Astrocyte of the cerebellum (primary cell): ENCODE measurements at regions not wholly inside any gene's neighbourhood (a gene's known extent, or its start where the extent isn't known, plus 50 kb on each side); places are given as distances from the start of the nearest gene placed in this dataset.

Source experiments
- DNase-seq: peaks from one replicate; pipeline ENCODE4 v3.0.0-alpha.2; 2011; ENCODE audit warnings: low read depth
- H3K4me3 ChIP-seq: 2 replicates; pipeline ENCODE4 v1.5.1; 2011; ENCODE audit warnings: mild to moderate bottlenecking, low read depth, low read length, moderate library complexity
- in situ Hi-C: cut with HindIII; loops from 2 replicates; pipeline ENCODE4 v1.10.0; 2017; ENCODE audit warnings: low sequenced_read_pairs
- TF ChIP-seq, protein P1 (sequence below): IDR thresholded peaks from 2 replicates; pipeline ENCODE4 v1.5.1; 2012; ENCODE audit warnings: low read length, low read depth, moderate library complexity, mild to moderate bottlenecking; ENCODE audit errors: missing control alignments

DNA sequence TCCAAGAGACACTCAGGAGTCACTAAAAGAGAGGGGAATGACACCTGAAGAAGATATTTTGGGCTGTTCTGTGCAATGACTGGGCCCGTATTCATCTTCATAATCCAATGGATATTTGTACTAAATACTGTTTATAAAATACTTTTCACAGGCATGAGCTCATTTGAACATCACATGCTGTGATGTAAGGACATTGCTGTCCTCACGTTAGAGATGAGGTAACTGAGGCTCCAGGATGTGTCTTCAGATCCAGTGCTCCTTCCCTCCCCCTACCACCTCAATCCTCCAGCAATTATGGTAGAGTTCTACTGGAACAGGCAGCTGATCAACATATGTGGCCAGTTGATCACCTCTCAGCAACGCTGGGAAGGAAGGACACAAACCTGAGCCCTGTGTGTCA, 139.4 kb upstream of the OSMR start:
- TF ChIP-seq, protein P1, sequence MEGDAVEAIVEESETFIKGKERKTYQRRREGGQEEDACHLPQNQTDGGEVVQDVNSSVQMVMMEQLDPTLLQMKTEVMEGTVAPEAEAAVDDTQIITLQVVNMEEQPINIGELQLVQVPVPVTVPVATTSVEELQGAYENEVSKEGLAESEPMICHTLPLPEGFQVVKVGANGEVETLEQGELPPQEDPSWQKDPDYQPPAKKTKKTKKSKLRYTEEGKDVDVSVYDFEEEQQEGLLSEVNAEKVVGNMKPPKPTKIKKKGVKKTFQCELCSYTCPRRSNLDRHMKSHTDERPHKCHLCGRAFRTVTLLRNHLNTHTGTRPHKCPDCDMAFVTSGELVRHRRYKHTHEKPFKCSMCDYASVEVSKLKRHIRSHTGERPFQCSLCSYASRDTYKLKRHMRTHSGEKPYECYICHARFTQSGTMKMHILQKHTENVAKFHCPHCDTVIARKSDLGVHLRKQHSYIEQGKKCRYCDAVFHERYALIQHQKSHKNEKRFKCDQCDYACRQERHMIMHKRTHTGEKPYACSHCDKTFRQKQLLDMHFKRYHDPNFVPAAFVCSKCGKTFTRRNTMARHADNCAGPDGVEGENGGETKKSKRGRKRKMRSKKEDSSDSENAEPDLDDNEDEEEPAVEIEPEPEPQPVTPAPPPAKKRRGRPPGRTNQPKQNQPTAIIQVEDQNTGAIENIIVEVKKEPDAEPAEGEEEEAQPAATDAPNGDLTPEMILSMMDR: no peak
- DNase-seq: no peak
- H3K4me3 ChIP-seq: no peak overlapping the region
- in situ Hi-C loops: no loop called here

DNA sequence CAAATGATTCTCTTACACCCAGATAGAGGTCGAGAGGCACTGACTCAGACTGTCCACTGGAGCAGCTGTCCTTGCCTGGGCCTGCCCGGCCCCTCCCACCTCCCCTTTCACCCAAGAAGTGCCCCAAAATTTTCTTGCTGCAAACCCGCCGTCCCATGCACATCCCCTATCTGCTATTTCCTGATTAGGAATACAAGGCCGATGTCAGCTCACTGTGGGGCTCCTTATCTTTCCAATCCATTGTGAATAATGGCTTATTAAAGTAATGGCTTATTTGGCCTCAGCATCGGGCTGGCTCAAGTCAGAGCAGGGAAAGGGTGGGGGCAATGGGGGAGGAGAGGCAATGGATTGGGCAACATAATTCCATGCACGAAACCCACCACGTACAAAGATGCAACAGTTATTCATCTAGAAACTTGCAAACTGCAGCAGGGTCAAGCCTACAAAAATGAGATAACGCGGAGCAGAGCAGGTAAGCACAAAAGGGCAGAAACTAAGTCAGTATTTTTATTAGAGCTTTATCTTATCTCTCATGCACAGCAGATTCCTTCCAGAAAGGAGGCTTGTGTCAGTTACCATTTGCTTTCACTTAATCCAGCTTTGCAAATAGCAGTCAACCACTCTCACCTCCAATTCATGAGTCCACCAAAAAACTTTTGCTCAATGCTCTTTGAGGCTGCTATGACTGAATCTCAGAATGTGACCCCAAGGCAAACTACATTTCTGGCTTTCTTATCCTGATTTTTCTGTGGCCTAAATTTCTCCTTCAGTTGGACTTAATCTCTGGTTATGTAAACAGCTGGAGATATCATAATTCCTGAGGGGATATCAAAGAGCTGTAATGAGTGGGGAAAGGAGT, 138.2 kb upstream of the OSMR start:
- no peak for DNase-seq
- TF ChIP-seq, protein P1: no peak
- H3K4me3 ChIP-seq: no peak overlapping the region
- in situ Hi-C loops: no loop called here

DNA sequence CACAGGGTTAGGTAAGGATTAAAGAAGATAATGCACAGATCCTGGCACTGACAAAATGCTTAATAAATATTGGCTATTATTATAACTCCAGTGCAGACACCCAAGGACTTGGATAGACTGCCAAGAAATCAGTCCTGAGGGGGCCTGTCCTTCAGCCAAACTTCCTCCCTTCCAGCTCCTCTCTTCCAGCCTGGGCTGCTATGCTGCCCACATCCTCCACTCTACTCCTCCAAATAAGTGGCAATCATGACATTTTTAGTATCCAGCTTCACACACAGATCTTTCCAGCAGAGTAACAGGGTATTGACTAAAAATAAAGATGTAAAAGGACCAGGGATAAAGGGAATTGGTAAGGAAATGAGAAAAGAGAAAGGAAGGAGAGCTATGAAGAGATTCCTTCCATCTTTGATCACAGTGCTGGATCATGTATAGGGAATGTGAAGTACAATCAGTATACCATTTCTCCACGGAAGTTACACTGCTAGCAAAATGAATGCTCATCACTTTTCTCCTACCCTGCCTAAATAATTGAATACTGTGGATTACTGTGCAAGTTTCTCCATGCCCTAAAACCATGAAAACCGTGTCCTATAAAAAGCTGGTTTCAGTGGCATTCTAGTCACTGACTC, 136.0 kb upstream of the OSMR start:
- in situ Hi-C loops: no loop called here
- TF ChIP-seq, protein P1: no peak
- DNase-seq: no peak
- H3K4me3 ChIP-seq: no peak overlapping the region

DNA sequence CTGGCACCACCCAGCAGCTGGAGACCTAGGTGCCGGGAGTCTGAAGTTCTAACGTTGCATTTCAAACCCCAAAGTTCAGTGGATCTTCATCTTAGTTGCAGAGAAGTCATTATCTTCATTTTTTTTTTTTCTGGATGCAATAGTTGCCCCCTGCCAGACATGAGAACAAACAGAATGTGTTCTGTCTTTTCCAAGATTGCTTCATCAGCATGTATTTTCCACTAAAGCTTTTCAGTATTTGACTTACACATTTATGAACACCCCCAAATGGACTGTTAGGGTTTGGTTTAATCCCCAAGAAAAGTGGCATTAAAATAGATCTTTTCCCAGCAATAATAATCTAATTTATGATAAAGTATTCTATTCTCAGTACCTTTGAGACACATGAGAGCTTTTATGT, 135.2 kb upstream of the OSMR start:
- no peak for DNase-seq
- H3K4me3 ChIP-seq: no peak overlapping the region
- TF ChIP-seq, protein P1: no peak
- in situ Hi-C loops: no loop called here

DNA sequence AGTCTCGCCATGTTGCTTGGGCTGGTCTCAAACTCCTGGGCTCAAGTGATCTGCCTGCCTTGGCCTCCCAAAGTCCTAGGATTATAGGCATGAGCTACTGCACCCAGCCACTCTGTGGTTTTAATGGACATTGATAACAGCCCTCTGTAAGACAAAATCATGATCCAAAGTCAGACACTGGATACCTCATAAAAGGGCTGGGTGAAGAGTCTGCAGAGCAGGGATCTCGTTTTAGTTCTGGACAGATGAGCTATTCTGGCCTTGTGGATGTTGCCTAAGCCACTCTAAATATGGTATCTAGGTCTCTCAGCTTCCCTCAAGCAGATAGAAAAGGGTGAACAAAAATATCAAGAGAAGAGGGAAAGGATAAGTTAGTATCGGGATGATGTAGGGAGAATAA, 133.4 kb upstream of the OSMR start:
- in situ Hi-C loops: no loop called here
- TF ChIP-seq, protein P1: no peak
- no peak overlapping the region for H3K4me3 ChIP-seq
- no peak for DNase-seq

DNA sequence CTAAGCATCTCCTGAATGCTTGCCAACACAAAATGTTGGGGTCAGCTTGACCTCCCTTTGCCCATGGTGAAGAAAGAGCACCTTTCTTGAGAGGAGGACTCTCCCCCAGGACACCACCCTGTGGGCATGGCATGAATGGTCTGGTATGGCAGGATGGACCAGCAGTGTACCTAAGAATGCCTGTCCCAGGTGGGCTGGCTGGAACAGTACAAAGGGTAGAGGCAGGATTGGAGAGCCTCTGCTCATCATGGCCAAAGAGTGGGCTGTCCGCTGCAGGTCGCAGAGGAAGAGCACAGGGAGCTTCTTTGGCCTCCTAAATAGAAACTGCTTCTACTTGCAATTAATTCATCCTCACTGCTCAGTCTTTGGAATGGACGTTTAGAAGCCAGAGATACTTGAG, 131.6 kb upstream of the OSMR start:
- no peak overlapping the region for H3K4me3 ChIP-seq
- TF ChIP-seq, protein P1: no peak
- in situ Hi-C loops: no loop called here
- no peak for DNase-seq
